NCI-H82 (cell line): ENCODE measurements at regions not wholly inside any gene's neighbourhood (a gene's known extent, or its start where the extent isn't known, plus 50 kb on each side); places are given as distances from the start of the nearest gene placed in this dataset.

Source experiments
- DNase-seq: peaks from one replicate; lab custom pipeline; 2025; lab: John Stamatoyannopoulos, UW

DNA sequence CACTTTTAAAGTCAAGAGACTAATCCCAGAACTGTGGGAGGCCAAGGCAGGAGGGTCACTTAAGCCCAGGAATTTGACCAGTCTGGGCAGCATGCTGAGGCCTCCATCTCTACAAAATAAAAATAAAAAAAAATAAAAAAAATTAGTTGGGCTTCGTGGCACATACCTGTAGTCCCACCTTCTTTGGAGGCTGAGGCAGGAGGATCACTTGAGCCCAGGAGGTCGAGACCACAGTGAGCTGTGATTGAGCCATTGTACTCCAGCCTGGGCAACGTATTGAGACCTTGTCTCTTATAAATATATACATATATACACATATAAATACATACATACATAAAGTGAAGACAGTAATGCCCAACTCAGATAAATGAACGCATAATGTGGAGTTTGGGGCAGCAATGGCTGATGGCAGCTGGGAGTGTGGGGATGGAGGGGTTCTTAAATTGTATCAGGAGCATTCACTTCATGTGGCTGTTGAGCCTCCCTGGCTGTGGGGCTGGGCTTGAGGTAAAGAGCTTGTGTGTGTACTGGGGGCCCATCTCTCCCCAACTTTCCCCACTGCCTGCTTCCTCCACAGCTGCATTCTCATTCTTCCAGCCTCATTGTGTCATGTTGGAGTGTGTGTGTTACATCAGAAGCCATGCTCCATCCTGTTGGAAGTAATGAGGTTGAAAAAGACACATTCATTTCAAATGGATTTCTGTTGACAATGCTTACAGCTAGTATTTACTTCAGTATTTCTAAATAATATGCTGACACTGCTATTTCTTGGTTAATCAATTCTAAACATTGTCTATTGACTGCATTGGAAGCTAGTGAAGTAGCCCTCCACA lies 96.5 kb upstream of the HS6ST1 start:
- no peak for DNase-seq

- no peak for DNase-seq
Measured at GRCh38 chr2:128415779-128416061, 97.1 kb upstream of the HS6ST1 start.

GRCh38 chr2:128416109-128416785 lies 97.6 kb upstream of the HS6ST1 start:
- DNase-seq = peak; percentile 60

DNA sequence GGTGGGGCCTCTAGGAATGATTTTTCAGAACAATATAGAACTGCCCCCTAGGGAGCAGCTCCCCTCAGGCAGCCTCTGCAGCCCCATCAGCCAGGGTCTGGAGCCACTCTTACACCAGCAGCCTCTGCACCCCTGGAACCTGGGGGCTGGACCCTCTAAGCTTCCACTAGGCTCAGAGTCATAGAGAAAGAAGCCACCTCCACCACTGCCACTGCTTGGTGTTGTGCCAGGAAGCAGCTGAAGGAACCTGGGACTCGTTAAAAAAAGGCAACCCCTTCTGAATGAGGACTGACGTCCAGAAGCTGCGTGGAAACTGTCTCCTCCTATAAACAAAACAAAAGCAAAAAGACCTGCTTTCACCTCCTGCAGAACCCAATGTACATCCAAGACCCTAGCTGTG lies 98.1 kb upstream of the HS6ST1 start:
- DNase-seq = no peak

DNA sequence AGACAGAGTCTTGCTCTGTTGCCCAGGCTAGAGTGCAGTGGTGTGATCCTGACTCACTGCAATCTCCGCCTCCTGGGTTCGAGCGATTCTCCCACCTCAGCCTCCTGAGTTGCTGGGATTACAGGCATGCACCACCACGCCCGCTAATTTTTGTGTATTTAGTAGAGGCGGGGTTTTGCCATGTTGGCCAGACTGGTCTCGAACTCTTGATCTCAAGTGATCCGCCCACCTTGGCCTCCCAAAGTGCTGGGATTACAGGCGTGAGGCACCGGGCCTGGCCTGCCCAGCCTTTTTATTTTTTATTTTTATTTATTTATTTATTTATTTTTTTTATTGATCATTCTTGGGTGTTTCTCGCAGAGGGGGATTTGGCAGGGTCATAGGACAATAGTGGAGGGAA lies 98.6 kb upstream of the HS6ST1 start:
- DNase-seq = peak; percentile 26

GRCh38 chr2:128420131-128420530 lies 101.5 kb upstream of the HS6ST1 start:
- no peak for DNase-seq

DNA sequence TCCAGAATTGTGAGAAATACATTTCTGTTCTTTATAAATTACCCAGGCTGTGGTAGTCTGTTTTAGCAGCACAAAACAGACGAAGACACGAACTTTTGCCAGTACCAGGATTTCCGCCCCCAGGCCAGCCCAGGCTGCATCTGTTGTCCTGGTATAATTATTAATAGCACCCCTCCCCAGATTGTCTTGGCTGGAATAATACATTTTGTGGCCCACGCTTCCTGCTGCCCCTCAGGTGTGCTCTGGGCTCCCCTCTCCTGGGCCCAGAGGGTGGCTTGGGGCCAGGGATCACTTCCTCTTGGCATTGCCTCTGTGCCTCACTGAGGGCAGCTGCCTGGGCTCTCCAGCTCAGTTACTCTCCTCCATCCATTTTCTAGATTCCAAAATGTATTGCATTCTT lies 102.1 kb upstream of the HS6ST1 start:
- DNase-seq = no peak

GRCh38 chr2:128421286-128421685 lies 102.6 kb upstream of the HS6ST1 start:
- DNase-seq = no peak

- DNase-seq = no peak
Measured at GRCh38 chr2:128421861-128422311, 103.2 kb upstream of the HS6ST1 start.

DNA sequence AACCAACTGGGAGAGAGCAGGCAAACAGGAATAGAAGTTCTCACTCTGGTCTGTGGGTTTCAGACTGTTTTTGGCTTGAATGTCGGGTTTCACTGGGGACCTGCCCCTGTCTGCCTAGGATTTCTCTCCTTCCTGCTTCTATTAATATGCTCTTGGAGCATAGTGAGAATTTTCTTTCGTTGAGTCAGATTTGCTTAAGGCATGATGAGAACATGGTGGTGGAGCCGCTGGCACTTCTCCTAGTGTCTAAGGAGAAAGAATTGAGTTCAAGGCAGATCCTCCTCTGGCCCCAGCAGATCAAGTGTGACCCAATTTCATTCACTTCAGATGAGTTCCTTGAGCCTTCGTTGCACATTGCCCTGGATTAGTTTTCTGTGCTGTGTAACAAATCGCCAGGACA lies 103.9 kb upstream of the HS6ST1 start:
- DNase-seq = no peak

DNA sequence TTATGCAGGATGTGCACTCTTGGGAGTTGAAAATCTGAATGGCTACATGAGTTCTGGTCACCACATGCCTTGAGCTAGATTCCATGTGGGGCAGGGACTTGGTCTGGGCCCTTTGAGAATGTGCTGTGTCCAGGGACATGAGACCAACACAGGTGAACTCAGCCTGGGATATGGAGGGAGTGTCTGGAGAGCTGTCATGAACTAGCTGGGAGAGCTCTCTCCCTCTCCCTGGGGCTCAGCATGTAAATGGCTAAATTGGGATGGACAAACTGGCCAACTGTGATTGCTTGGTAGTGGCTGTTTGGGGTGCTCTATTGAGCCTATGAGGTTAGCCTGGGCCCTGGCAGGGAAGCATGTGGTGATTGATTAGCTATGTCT lies 105.1 kb upstream of the HS6ST1 start:
- DNase-seq = no peak

- peak; percentile 91 for DNase-seq
Measured at GRCh38 chr2:128424406-128425171, 105.9 kb upstream of the HS6ST1 start.

DNA sequence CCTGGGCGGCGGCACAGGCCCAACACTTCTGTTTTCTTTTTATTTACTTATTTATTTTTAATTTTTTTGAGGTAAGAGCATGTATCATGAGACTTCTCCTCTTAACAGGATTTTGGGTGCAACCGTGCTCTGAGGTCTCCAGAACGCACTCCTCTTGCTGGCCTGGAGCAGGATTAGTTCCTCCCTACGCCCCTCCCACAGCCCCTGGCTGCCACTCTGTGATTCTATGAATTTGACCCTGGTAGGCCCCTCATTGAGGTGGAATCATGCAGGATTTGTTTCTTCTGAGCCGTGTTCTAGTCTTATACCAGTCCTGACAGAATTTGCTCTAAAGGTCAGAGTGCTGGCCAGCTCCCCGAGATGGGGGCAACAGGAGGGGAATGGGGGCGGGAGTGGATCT lies 106.5 kb upstream of the HS6ST1 start:
- peak; percentile 74 for DNase-seq

DNA sequence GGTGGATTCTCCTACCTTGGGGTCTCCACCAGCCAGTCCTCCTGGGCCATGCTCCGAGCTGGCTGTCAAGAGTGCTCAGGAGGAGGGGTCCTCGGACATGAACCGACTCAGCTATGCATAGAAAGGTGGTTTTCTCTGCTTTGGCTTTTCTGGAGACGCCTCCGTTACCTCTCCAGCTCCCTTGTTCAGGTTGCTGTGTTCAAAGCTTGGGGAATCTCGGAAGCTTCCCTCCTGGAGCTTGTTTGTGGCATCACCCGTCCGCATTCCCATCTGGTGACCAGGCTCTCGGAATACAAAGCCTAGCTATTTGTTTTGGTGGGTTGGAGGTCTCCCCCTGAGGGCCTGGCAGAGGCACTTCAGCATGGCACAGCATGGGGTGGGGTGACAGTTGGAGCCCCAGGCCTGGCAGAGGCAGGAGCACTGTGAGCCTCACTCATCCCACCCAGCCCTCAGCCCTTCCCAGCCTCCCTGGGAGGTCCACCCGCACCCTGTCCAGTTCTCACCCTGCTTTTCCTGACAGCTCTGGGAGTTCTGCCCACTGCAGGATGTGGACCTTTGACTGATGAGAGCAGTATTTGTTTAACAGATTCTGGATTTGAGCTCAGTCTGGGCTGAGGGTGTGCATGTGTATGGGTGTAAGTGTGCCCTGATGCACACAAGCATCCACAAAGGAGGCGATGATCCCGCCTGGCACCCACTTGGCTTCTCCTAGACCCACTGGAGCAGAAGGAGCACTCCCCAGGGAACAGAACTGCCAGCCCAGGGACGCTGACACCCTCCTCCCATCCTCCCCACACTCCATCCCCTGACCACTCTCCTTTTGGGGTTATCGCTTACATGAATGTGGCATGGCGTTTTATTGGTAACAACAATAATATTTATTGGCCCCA lies 107.3 kb upstream of the HS6ST1 start:
- no peak for DNase-seq

DNA sequence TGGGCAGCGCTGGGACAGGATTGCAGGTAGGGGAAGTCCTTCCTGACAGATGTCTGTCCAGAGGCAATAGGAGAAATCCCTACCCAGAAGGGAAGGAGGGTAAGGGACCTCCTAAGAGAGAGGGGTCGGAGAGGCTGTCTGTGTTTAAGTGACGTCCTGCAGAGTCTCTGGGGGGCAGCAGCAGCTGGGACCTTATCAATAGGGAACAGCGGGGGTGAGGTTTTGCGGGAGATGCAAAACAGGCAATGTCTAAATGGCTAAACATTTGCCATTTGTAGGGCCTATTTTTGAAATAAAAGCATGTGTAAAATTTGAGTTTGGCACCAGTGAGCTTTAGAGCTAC lies 108.7 kb upstream of the HS6ST1 start:
- no peak for DNase-seq

GRCh38 chr2:128428415-128428814 lies 109.7 kb upstream of the HS6ST1 start:
- no peak for DNase-seq

DNA sequence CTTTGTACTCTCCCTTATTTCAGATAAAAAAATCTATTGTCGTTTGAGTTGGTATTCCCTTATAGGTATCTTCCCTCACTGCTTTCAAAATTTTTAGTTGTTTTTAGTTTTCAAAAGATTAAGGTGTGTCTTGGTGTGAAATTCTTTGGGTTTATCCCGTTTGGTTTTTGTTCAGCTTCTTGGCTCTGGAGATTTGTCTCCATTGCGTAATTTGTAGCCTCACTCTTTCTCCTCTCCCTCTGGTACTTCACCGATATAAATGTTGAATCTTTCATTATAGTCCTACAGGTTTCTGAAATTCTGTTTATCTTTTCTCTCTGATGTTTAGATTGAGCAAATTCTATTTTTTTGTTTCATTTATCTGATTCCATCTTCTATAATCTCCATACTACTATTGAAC lies 113.8 kb upstream of the HS6ST1 start:
- no peak for DNase-seq

DNA sequence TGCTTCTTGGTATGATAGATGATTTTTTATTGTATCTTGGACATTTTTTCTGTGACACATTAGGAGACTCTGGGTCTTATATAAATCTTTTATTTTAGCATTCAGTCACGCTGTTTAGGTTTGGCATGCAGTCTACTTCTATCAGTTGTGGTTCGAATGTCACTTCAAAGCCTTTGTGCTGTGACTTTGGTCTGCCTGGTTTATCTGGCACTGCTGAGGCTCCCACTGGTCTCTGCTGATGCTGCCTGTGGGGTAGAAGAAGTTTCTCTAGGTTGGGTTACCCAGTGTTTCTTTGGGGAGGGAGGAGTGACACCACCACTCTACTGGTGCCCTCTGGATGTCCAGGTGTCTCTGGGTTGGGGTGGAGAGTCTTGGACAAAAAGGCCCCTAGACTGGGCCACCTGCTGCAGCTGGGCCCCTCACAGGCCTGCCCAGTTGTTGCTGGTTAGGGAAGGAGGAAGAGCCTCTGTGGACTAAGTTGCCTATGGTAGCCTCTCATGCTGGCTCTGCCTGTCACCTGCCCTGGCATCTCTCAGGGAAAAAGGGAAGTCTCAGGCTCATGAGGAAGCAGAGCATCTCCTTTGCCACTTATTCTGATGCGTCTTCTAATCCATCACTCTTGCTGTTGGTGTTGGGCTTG lies 115.4 kb upstream of the HS6ST1 start:
- DNase-seq = no peak

GRCh38 chr2:128435576-128436478 lies 117.2 kb upstream of the HS6ST1 start:
- DNase-seq = peak; percentile 34

- no peak for DNase-seq
Measured at GRCh38 chr2:128436479-128437203, 118.0 kb upstream of the HS6ST1 start.
